Neural cell (in vitro differentiated cells): ENCODE measurements at regions not wholly inside any gene's neighbourhood (a gene's known extent, or its start where the extent isn't known, plus 50 kb on each side); places are given as distances from the start of the nearest gene placed in this dataset.

Experiments
- CTCF ChIP-seq: fragments of 450-650 bp; IDR thresholded peaks from 2 replicates; pipeline ENCODE4 v1.5.1; 2014; ENCODE audit warnings: antibody characterized with exemption, mild to moderate bottlenecking, moderate library complexity; ENCODE audit not compliant: poor library complexity, severe bottlenecking
- EZH2 ChIP-seq: fragments of 200-600, 300-800 bp; shearing (Covaris generic), sonication (generic); IDR thresholded peaks from 2 replicates; pipeline ENCODE4 v1.6.1; 2014; ENCODE audit warnings: antibody characterized with exemption, low read length, borderline replicate concordance, mild to moderate bottlenecking; ENCODE audit not compliant: insufficient read depth, poor library complexity, severe bottlenecking

GRCh38 chr12:20300457-20300856 is 67.9 kb upstream of the PDE3A start:
- no peak for TF ChIP-seq CTCF
- TF ChIP-seq EZH2: no peak
